Central memory CD8-positive, alpha-beta T cell (primary cell): ENCODE measurements at regions not wholly inside any gene's neighbourhood (a gene's known extent, or its start where the extent isn't known, plus 50 kb on each side); places are given as distances from the start of the nearest gene placed in this dataset.

Experiments
- ATAC-seq: fragments of 150-1000 bp; cut with Tn5 transposase; replicated peaks from 2 replicates; pipeline ENCODE4 v1.10.0; 2022; ENCODE audit warnings: mild to moderate bottlenecking, moderate FRiP score, moderate number of reproducible peaks; ENCODE audit not compliant: poor library complexity, severe bottlenecking; ENCODE audit errors: extremely low read depth
- DNase-seq, 2 donors: peaks; one replicate each; pipeline ENCODE4 v3.0.0; 2021; ENCODE audit warnings: low spot score in 2 of 2
- H3K27ac Mint-ChIP-seq: one replicate; pipeline ENCODE4 v1.8.0; 2022; ENCODE audit warnings: low read depth, mild to moderate bottlenecking, moderate library complexity, mixed read lengths
- H3K27me3 Mint-ChIP-seq: one replicate; pipeline ENCODE4 v1.8.0; 2022; ENCODE audit warnings: mixed read lengths
- H3K36me3 Mint-ChIP-seq: one replicate; pipeline ENCODE4 v1.8.0; 2022; ENCODE audit warnings: mild to moderate bottlenecking, moderate library complexity, mixed read lengths; ENCODE audit not compliant: insufficient read depth
- H3K4me1 Mint-ChIP-seq: one replicate; pipeline ENCODE4 v1.8.0; 2022; ENCODE audit warnings: mixed read lengths
- H3K4me3 Mint-ChIP-seq: one replicate; pipeline ENCODE4 v1.8.0; 2022; ENCODE audit warnings: mild to moderate bottlenecking, moderate library complexity, mixed read lengths
- H3K9me3 Mint-ChIP-seq: one replicate; pipeline ENCODE4 v1.8.0; 2022; ENCODE audit warnings: mixed read lengths

DNA sequence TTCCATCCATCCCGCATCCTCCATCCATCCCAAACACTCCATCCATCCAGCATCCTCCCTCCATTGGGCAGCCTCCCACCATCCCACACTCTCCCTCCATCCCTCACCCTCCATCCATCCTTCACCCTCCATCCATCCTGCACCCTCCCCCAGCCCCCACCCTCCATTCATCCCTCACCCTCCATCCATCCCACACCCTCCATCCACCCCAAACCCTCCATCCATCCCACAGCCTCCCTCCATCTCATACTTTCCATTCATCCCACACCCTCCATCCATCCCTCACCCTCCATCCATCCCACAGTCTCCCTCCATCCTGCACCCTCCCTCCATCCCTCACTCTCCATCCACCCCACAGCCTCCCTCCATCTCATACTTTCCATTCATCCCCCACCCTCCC, 60.4 kb downstream of the FOXI2 start:
- no peaks in the 10 kb centered on the region for H3K4me1 Mint-ChIP-seq
- peaks cover 38% of the 10 kb centered on the region for H3K27me3 Mint-ChIP-seq
- H3K36me3 Mint-ChIP-seq: no peaks in the 10 kb centered on the region
- DNase-seq: no peak
- peak; percentile 54 for ATAC-seq
- H3K9me3 Mint-ChIP-seq: no peaks in the 10 kb centered on the region
- H3K4me3 Mint-ChIP-seq: no peak overlapping the region
- no peak overlapping the region for H3K27ac Mint-ChIP-seq

DNA sequence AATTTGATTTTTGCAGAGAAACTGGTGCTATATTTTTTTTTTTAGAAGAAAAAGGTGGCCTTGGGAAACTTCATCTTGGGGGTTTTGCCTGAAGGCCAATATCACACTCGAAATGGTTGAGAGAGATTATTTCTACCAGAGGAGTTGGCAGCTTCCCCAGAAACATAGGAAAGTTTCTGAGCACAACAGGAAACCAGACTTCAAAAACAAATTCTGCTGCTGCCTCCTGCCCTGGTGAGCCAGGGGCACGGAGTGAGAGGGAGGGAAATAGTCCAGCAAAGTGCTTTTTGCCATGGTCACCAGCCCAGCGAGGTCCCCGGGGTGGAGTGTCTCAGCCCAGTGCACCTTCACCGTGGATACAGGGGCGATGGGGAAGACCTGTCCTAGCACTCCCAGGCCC, 61.1 kb downstream of the FOXI2 start:
- H3K36me3 Mint-ChIP-seq: no peaks in the 10 kb centered on the region
- no peak overlapping the region for H3K27ac Mint-ChIP-seq
- no peak for ATAC-seq

DNA sequence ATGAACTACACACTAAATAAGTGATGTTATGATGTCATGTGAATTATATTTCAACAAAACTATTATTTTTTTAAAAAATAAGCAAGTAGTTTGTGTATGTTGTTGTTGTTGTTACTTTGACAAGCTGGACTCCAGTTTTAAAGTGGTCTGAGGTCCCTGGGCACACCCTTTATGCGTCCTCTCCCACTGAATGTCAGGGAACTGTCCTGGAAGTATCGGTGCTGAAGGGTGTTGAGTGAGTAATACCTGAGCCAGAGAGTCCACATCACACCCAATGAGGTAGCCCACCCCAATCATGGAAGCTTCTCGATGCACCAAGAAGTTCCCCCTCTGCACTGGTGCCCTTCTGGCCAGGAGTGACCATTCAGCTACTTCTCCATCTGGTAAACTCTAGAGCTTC, 64.3 kb downstream of the FOXI2 start:
- no peak for ATAC-seq
- Mint-ChIP-seq H3K9me3 (no peaks in the 10 kb centered on the region), H3K27me3 (peaks cover 58% of the 10 kb centered on the region), H3K4me1 (no peaks in the 10 kb centered on the region), H3K36me3 (no peaks in the 10 kb centered on the region), H3K4me3 (no peak overlapping the region), H3K27ac (no peak overlapping the region)
- no peak for DNase-seq

More for the DNA sequence above, 61.1 kb downstream of the FOXI2 start:
- DNase-seq: no peak
- Mint-ChIP-seq H3K9me3 (no peaks in the 10 kb centered on the region), H3K4me3 (no peak overlapping the region), H3K4me1 (no peaks in the 10 kb centered on the region), H3K27me3 (peaks cover 39% of the 10 kb centered on the region)

DNA sequence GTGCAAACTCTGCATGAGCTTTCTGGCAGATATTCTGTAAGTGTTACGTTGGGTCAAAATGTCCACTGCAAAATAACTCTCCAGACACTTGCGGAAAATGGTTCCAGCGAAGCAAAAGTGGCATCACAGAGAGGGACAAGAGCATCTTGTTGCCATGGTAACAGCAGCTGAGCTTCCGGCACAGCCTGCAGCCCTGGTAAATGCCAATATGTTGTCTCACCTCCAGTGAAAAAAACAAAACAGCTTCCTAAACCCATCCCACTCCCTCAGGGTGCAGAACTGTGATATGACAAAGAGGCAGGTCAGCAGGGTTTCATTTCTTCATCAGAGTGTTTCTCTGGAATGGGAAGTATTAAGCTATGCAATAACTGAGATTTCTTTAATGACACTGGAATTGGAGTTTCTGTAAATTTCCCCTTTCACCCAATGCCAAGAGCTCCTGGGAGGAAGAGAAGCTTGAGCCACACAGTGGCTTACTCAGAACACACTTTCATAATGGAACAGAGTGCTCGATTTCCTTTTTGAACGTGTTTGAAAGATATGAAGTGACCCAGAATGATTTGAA, 65.6 kb downstream of the FOXI2 start:
- no peak for ATAC-seq
- H3K36me3 Mint-ChIP-seq: no peaks in the 10 kb centered on the region

DNA sequence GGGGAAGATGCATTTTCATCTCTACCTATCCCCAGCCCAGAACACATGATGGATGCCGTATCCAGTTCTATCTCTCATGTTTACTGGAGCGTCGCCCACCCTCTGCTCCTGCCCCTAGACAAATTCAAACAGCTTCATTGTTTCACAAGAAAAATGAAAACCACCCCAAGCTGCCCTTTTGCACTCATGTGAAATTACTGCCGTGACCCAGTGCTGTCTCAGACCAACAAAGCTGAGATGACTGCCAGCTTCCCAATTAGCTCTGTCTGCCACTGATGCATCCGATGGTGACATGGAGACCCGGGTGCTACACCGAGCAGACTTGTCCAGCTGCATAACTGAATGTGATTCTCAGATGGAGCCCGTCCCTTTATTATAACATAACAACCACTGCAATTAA, 67.7 kb downstream of the FOXI2 start:
- DNase-seq (no peak), ATAC-seq (no peak)
- H3K4me3 Mint-ChIP-seq: no peak overlapping the region
- no peaks in the 10 kb centered on the region for H3K9me3 Mint-ChIP-seq
- no peak overlapping the region for H3K27ac Mint-ChIP-seq
- no peaks in the 10 kb centered on the region for H3K4me1 Mint-ChIP-seq
- no peaks in the 10 kb centered on the region for H3K36me3 Mint-ChIP-seq
- peaks cover 58% of the 10 kb centered on the region for H3K27me3 Mint-ChIP-seq

More for the DNA sequence above, 65.6 kb downstream of the FOXI2 start:
- Mint-ChIP-seq H3K4me3 (no peak overlapping the region), H3K27me3 (peaks cover 60% of the 10 kb centered on the region), H3K4me1 (no peaks in the 10 kb centered on the region), H3K9me3 (no peaks in the 10 kb centered on the region), H3K27ac (no peak overlapping the region)
- no peak for DNase-seq

DNA sequence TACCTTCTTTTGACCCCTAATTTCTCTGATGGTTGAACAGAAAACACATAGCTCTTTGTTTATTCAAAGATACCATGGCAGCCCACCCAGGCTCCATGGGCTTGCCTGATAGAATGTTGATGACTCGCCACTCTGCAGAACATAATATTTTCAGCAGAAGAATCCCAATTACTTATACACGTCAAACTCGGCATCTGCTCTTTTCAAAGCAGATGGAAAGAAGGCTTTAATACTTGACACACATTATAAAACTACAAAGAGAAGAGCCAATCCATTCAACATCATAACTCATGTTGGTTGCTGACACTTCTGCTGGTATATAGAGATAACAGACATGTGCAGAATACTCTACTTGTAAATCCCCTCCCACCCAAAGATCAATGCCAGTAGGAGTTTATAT, 69.0 kb downstream of the FOXI2 start:
- Mint-ChIP-seq H3K27me3 (peaks cover 48% of the 10 kb centered on the region), H3K4me1 (no peaks in the 10 kb centered on the region), H3K9me3 (no peaks in the 10 kb centered on the region), H3K27ac (no peak overlapping the region), H3K36me3 (no peaks in the 10 kb centered on the region), H3K4me3 (no peak overlapping the region)
- DNase-seq: no peak
- ATAC-seq: no peak

DNA sequence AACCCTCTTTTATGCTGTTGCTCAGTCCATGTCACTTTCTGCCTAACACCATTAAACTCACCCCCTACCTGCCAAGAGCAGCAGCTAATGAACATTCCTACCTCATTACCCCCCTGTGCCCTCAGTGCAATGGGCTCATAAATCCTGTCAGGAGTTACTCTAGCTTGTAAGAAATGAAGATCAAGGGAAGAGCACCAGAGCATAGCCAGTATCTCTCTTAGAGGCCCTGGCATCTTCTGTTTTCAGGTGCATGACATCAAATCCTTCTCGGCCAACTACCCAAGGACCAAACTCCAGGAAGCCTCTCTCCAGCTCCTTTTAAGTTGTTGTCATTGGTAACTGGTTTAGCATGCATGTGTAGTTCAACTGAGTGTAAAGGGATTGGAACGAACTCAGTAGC, 75.1 kb downstream of the FOXI2 start:
- no peaks in the 10 kb centered on the region for H3K36me3 Mint-ChIP-seq
- no peaks in the 10 kb centered on the region for H3K4me1 Mint-ChIP-seq
- H3K9me3 Mint-ChIP-seq: no peaks in the 10 kb centered on the region
- H3K27ac Mint-ChIP-seq: no peak overlapping the region
- H3K4me3 Mint-ChIP-seq: no peak overlapping the region
- DNase-seq: no peak
- H3K27me3 Mint-ChIP-seq: peaks cover 28% of the 10 kb centered on the region
- no peak for ATAC-seq

DNA sequence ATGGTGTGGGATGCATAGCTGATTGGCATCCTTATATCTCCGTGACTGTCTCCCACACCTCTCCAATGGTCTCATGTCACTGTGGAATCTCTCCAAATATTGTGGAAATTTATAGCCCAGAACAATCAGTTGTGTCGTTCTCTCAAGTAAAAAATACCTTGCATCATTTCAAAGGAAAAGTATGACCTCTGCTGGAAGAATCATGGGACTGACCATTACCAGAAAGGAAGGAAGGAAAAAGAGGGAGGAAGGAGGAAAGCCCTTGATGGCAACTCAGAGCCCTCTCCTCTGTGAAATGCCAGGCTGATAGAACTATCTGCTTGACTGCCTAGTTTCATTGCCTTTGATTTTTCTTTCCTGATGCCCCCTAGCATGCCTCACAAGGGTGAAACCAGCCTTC, 76.3 kb downstream of the FOXI2 start:
- Mint-ChIP-seq H3K9me3 (no peaks in the 10 kb centered on the region), H3K36me3 (no peaks in the 10 kb centered on the region), H3K4me3 (no peak overlapping the region), H3K27me3 (peaks cover 26% of the 10 kb centered on the region), H3K27ac (no peak overlapping the region), H3K4me1 (no peaks in the 10 kb centered on the region)
- DNase-seq: no peak
- no peak for ATAC-seq

DNA sequence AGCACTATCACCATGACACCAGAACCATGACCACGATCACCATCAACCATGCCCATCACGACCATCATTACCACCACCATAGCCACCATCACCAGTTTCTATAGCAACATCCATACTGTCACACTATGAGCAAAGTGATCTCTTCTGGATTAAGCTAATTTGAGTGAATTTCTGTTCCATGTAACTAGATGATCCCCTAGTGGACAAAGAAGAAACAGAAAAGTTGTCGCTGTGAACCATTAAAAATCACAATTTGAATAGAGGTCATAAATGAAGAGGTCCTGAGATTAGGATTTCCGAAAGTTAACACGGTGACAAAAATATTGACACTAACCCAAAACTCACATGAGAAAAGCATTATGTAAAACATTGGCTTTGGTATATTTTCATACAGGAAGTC, 77.6 kb downstream of the CLRN3 start:
- H3K9me3 Mint-ChIP-seq: no peaks in the 10 kb centered on the region
- H3K4me3 Mint-ChIP-seq: no peak overlapping the region
- no peak for DNase-seq
- ATAC-seq: no peak
- H3K27me3 Mint-ChIP-seq: peaks cover 29% of the 10 kb centered on the region
- no peak overlapping the region for H3K27ac Mint-ChIP-seq
- no peaks in the 10 kb centered on the region for H3K36me3 Mint-ChIP-seq
- H3K4me1 Mint-ChIP-seq: no peaks in the 10 kb centered on the region

DNA sequence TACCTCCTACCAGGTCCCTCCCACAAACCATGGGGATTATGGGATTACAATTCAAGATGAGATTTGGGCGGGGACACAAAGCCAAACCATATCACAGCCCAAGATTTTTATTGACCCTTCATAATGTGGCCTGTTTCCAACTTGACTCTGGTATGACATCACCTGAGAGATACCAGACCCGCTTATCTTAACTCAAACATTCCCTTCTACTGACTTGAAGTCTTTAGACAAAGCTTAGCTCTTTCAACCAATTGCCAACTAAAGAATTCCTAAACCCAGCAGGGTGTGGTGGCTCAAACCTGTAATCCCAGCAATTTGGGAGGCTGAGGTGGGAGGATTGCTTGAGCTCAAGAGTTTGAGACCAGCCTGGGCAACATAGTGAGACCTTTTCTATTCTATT, 67.9 kb downstream of the CLRN3 start:
- Mint-ChIP-seq H3K27ac (no peak overlapping the region), H3K4me1 (no peaks in the 10 kb centered on the region), H3K27me3 (peaks cover 29% of the 10 kb centered on the region), H3K36me3 (no peaks in the 10 kb centered on the region), H3K9me3 (no peaks in the 10 kb centered on the region), H3K4me3 (no peak overlapping the region)
- no peak for ATAC-seq
- DNase-seq: no peak

DNA sequence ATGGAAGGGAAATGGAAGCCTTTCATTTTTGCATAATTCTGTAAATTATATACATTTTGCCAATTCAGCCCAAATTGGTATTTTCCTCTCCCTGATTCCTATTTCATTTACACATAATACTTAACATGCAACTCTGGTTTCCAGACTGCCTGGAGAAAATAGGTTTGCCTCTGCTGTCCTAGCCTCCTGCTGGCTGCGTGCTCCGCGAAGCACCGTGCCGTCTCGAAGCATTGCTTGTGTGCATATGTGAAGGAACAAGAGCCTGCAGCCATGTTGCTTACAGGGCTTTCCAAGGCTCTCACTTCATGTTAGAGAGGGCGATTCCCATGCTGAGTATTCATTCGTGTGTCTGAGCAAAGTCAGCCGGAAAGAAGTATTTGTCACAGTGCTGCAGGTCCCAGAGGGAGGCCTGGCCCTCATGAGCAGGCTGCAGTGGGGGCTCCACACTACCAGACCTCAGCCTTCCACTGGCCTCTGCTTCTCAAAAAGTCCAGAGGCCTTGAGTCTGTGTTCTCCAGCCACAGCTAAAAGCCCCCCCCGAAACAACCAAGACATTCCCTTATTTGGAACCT, 66.5 kb downstream of the CLRN3 start:
- no peak for ATAC-seq
- Mint-ChIP-seq H3K9me3 (no peaks in the 10 kb centered on the region), H3K27me3 (peaks cover 37% of the 10 kb centered on the region), H3K27ac (no peak overlapping the region), H3K36me3 (no peaks in the 10 kb centered on the region), H3K4me1 (no peaks in the 10 kb centered on the region), H3K4me3 (no peak overlapping the region)
- no peak for DNase-seq

DNA sequence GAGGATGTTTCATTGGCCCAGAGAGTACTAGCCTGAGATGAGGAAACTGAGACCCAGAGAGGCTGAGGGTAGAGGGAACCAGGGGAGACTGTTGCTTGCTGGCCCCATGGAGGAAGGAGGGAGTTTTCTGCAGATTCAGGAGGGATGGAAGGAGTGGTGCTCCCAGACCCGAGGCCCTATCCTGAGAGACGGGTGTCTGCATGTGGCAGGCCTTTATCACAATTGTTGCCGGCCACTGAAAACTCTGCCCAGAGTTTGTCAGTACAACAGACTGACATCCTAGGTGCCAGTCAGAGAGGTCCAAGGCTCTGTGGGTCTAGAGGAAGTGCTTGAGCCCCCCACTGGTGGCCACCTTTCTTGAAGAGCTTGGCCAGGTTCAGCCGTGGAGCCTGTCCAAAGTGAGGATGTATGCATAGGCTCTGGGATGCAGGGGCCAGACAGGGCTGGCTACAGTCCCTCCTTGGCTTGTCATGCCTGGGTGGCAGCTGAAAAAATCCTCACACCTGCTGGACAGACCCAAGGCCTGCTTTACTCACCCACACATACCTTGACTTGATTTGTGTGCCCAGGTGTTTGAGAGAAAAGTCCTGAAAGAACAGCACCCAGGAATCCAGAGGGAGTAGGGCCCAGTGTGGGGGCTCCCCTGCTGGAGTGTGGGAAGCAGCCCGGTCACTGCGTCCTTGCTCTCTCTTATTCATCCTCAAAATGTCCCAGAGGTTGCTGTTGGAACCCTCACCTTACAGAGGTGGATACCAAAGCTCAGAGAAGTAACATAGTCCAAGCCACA, 65.2 kb downstream of the CLRN3 start:
- ATAC-seq (no peak), DNase-seq (no peak)
- H3K4me1 Mint-ChIP-seq: peaks cover 2% of the 10 kb centered on the region
- no peak overlapping the region for H3K4me3 Mint-ChIP-seq
- peaks cover 45% of the 10 kb centered on the region for H3K27me3 Mint-ChIP-seq
- no peaks in the 10 kb centered on the region for H3K36me3 Mint-ChIP-seq
- no peaks in the 10 kb centered on the region for H3K9me3 Mint-ChIP-seq
- H3K27ac Mint-ChIP-seq: no peak overlapping the region
